Mammary epithelial cell (primary cell): ENCODE measurements at regions not wholly inside any gene's neighbourhood (a gene's known extent, or its start where the extent isn't known, plus 50 kb on each side); places are given as distances from the start of the nearest gene placed in this dataset.

Source experiments
- EZH2 ChIP-seq: IDR thresholded peaks from 2 replicates; pipeline ENCODE4 v1.6.1; 2012; ENCODE audit warnings: low read length, inconsistent platforms, borderline replicate concordance
- TF ChIP-seq, protein P1 (sequence below), 2 donors: IDR thresholded peaks in 1 of 2; conservative IDR thresholded peaks in 1 of 2; 2 replicates each; pipeline ENCODE4 v1.5.1; 2011 to 2012; ENCODE audit warnings: inconsistent platforms in 2 of 2, low read length in 2 of 2, mild to moderate bottlenecking in 2 of 2, control low read depth in 1 of 2, low read depth in 1 of 2; ENCODE audit not compliant: insufficient read depth in 1 of 2; ENCODE audit errors: extremely low read depth in 1 of 2

DNA sequence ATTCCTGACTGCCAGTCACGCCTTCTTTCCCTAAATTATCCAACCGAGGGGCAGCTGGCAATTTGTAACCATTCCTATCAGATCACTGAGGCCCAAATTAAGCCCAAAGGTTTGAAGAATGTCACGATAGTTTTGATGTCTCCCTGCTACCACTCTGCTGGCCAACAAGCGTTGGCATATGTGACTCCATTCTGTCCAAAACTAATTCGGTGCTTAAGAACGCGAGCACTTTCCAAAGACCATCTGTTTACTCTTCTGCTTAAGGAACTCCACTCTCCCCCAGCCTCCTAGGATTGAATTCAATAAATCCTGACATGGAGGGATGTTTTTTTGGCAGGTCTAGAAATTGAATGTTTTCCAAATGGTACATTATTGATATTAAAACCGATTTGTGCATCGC lies 131.5 kb upstream of the CTBP2 start:
- TF ChIP-seq, protein P1, sequence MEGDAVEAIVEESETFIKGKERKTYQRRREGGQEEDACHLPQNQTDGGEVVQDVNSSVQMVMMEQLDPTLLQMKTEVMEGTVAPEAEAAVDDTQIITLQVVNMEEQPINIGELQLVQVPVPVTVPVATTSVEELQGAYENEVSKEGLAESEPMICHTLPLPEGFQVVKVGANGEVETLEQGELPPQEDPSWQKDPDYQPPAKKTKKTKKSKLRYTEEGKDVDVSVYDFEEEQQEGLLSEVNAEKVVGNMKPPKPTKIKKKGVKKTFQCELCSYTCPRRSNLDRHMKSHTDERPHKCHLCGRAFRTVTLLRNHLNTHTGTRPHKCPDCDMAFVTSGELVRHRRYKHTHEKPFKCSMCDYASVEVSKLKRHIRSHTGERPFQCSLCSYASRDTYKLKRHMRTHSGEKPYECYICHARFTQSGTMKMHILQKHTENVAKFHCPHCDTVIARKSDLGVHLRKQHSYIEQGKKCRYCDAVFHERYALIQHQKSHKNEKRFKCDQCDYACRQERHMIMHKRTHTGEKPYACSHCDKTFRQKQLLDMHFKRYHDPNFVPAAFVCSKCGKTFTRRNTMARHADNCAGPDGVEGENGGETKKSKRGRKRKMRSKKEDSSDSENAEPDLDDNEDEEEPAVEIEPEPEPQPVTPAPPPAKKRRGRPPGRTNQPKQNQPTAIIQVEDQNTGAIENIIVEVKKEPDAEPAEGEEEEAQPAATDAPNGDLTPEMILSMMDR (conservative IDR thresholded peaks at IDR 0.05 in 1 of 2, IDR thresholded peaks at IDR 0.05 in 1 of 2; ENCODE audit: extremely low read depth in 1 of 2, insufficient read depth in 1 of 2, low read depth in 1 of 2, low read length in 2 of 2): no peak
- no peak for TF ChIP-seq EZH2
